ENCODE measurements at regions not wholly inside any gene's neighbourhood (a gene's known extent, or its start where the extent isn't known, plus 50 kb on each side); places are given as distances from the start of the nearest gene placed in this dataset.

DNA sequence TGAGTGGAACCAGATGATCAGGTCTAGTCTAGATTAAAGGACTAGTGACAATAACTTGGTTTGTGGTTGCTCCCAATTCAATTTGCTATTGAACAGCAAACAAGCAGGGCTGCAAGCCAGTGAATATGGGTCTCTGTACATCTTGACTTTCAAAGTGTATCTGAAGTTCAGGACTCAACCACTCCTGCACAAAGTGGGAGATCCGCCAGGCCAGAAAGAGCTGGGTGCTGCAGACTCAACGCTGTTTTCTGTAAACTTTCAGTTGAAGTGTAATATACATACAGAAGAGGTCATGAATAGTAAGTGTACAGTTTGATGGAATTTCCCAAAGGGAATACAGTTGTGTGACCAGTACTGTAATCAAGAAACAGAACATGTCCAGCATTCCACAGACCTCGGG lies 416.6 kb downstream of the RPS24 start:
- TF ChIP-seq CTCF (conservative IDR thresholded peaks at IDR 0.05; ENCODE audit: low read depth, low read length): no peak
- TF ChIP-seq EZH2 (IDR thresholded peaks at IDR 0.05; ENCODE audit: low read length, unreplicated experiment): no peak
- no peak for TF ChIP-seq EZH2phosphoT487 (IDR thresholded peaks at IDR 0.05; ENCODE audit: borderline replicate concordance, low read length)

All from PC-3 (cell line).